Prostate gland (tissue), 2 donors: ENCODE measurements at regions not wholly inside any gene's neighbourhood (a gene's known extent, or its start where the extent isn't known, plus 50 kb on each side); places are given as distances from the start of the nearest gene placed in this dataset.

Source experiments
- CTCF ChIP-seq, 4 experiments: fragments of 200-600 bp in 2 of 4; fragments of 450-650 bp in 2 of 4; sonication (generic) in 2 of 4; IDR thresholded peaks; 1 replicate in 3 of 4; 2 replicates in 1 of 4; pipeline ENCODE4 v1.5.1; 2016 to 2019; ENCODE audit warnings: antibody characterized with exemption in 4 of 4, mild to moderate bottlenecking in 2 of 4, moderate library complexity in 2 of 4
- POLR2AphosphoS5 ChIP-seq: sonication (generic); formaldehyde crosslinking; IDR thresholded peaks from one replicate; pipeline ENCODE4 v1.6.1; 2017; ENCODE audit warnings: antibody characterized with exemption

DNA sequence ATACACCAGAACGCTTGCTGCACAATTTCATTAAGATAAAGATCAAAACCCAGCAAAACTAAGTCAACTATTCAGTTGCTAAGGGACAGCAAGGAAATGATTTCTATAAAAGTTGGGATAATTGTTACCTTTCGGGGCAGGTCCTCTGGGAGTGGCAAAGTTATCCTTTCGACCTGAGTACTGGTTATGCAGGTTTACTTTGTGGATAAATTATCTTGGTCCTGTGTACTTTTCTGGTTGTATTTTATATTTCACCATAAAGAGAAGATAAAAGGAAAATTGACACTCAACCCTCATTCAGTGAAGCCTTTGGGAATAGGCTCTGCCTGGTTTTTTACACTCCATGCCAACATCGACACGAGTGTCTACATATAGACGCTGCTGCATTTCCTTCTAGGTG, 146.5 kb downstream of the SYK start:
- TF ChIP-seq POLR2AphosphoS5, result no peak
- no peak for TF ChIP-seq CTCF (IDR thresholded peaks at IDR 0.05)
